HAP-1 (cell line): ENCODE measurements at regions not wholly inside any gene's neighbourhood (a gene's known extent, or its start where the extent isn't known, plus 50 kb on each side); places are given as distances from the start of the nearest gene placed in this dataset.

Source experiments
- DNase-seq, 2 experiments: peaks; one replicate each; pipeline ENCODE4 v3.0.0-alpha.2; 2016 to 2020; ENCODE audit warnings: low spot score in 2 of 2
- H3K27me3 ChIP-seq: fragments of 250-450 bp; sonication (Bioruptor Pico); 2 replicates; pipeline ENCODE4 v1.5.1; 2020; ENCODE audit warnings: low read depth, mild to moderate bottlenecking, moderate library complexity
- H3K36me3 ChIP-seq: fragments of 250-450 bp; sonication (Bioruptor Pico); replicated peaks from 2 replicates; pipeline ENCODE4 v1.5.1; 2020; ENCODE audit warnings: mild to moderate bottlenecking
- H3K4me1 ChIP-seq: fragments of 250-450 bp; sonication (Bioruptor Pico); 2 replicates; pipeline ENCODE4 v1.5.1; 2020; ENCODE audit warnings: mild to moderate bottlenecking
- H3K4me3 ChIP-seq: fragments of 250-450 bp; sonication (Bioruptor Pico); 2 replicates; pipeline ENCODE4 v1.5.1; 2020; ENCODE audit warnings: mild to moderate bottlenecking, moderate library complexity
- H3K9me3 ChIP-seq: fragments of 250-450 bp; sonication (Bioruptor Pico); 2 replicates; pipeline ENCODE4 v1.5.1; 2020; ENCODE audit warnings: mild to moderate bottlenecking, moderate library complexity
- in situ Hi-C: fragments of 300-500 bp; cut with MboI; formaldehyde crosslinking; loops from 3 replicates; pipeline ENCODE4 v1.14.3; 2020; ENCODE audit warnings: low sequenced_read_pairs, inconsistent platforms, mixed read lengths

- no peaks in the 10 kb centered on the region for H3K36me3 ChIP-seq
- in situ Hi-C loops: no loop called here
- H3K27me3 ChIP-seq: no peaks in the 10 kb centered on the region
- H3K9me3 ChIP-seq: no peaks in the 10 kb centered on the region
- H3K4me1 ChIP-seq: no peaks in the 10 kb centered on the region
- no peak for DNase-seq
- H3K4me3 ChIP-seq: no peak overlapping the region
These were observed 104.2 kb downstream of the FASLG start for GRCh38 chr1:172763057-172763456.

GRCh38 chr1:172764378-172764777 lies 105.5 kb downstream of the FASLG start:
- Histone ChIP-seq H3K4me1 (no peaks in the 10 kb centered on the region), H3K27me3 (no peaks in the 10 kb centered on the region), H3K9me3 (no peaks in the 10 kb centered on the region), H3K36me3 (no peaks in the 10 kb centered on the region), H3K4me3 (no peak overlapping the region)
- in situ Hi-C loops: no loop called here
- DNase-seq: no peak

- in situ Hi-C loops: no loop called here
- Histone ChIP-seq H3K9me3 (no peaks in the 10 kb centered on the region), H3K36me3 (no peaks in the 10 kb centered on the region), H3K4me3 (no peak overlapping the region), H3K27me3 (no peaks in the 10 kb centered on the region), H3K4me1 (no peaks in the 10 kb centered on the region)
- no peak for DNase-seq
These were observed 107.6 kb downstream of the FASLG start for GRCh38 chr1:172766462-172766861.

GRCh38 chr1:172770071-172770470 lies 111.2 kb downstream of the FASLG start:
- H3K36me3 ChIP-seq: no peaks in the 10 kb centered on the region
- DNase-seq: no peak
- H3K27me3 ChIP-seq: no peaks in the 10 kb centered on the region
- H3K4me1 ChIP-seq: no peaks in the 10 kb centered on the region
- in situ Hi-C loops: no loop called here
- no peak overlapping the region for H3K4me3 ChIP-seq
- H3K9me3 ChIP-seq: no peaks in the 10 kb centered on the region

GRCh38 chr1:172774561-172774960 lies 115.7 kb downstream of the FASLG start:
- no peaks in the 10 kb centered on the region for H3K4me1 ChIP-seq
- DNase-seq: no peak
- H3K9me3 ChIP-seq: no peaks in the 10 kb centered on the region
- in situ Hi-C loops: no loop called here
- H3K4me3 ChIP-seq: no peak overlapping the region
- H3K36me3 ChIP-seq: no peaks in the 10 kb centered on the region
- H3K27me3 ChIP-seq: no peaks in the 10 kb centered on the region

- in situ Hi-C loops: no loop called here
- H3K9me3 ChIP-seq: no peaks in the 10 kb centered on the region
- H3K4me1 ChIP-seq: no peaks in the 10 kb centered on the region
- no peak for DNase-seq
- H3K27me3 ChIP-seq: 0 out of 2 replicates have a peak, but pooled peaks cover 3% of the 10 kb centered on the region
- no peaks in the 10 kb centered on the region for H3K36me3 ChIP-seq
- no peak overlapping the region for H3K4me3 ChIP-seq
These were observed 116.7 kb downstream of the FASLG start for GRCh38 chr1:172775606-172776005.

GRCh38 chr1:172776071-172776470 lies 117.2 kb downstream of the FASLG start:
- no peak overlapping the region for H3K4me3 ChIP-seq
- no peaks in the 10 kb centered on the region for H3K4me1 ChIP-seq
- H3K27me3 ChIP-seq: 0 out of 2 replicates have a peak, but pooled peaks cover 3% of the 10 kb centered on the region
- H3K9me3 ChIP-seq: no peaks in the 10 kb centered on the region
- in situ Hi-C loops: no loop called here
- no peak for DNase-seq
- no peaks in the 10 kb centered on the region for H3K36me3 ChIP-seq

GRCh38 chr1:172777767-172778166 lies 118.9 kb downstream of the FASLG start:
- H3K4me3 ChIP-seq: no peak overlapping the region
- in situ Hi-C loops: no loop called here
- no peaks in the 10 kb centered on the region for H3K4me1 ChIP-seq
- H3K27me3 ChIP-seq: 0 out of 2 replicates have a peak, but pooled peaks cover 3% of the 10 kb centered on the region
- no peaks in the 10 kb centered on the region for H3K9me3 ChIP-seq
- DNase-seq: no peak
- no peaks in the 10 kb centered on the region for H3K36me3 ChIP-seq

- H3K4me3 ChIP-seq: no peak overlapping the region
- H3K4me1 ChIP-seq: no peaks in the 10 kb centered on the region
- H3K9me3 ChIP-seq: no peaks in the 10 kb centered on the region
- H3K27me3 ChIP-seq: 0 out of 2 replicates have a peak, but pooled peaks cover 3% of the 10 kb centered on the region
- in situ Hi-C loops: no loop called here
- no peaks in the 10 kb centered on the region for H3K36me3 ChIP-seq
- DNase-seq: no peak
These were observed 119.9 kb downstream of the FASLG start for GRCh38 chr1:172778456-172779455.

- 0 out of 2 replicates have a peak, but pooled peaks cover 3% of the 10 kb centered on the region for H3K27me3 ChIP-seq
- in situ Hi-C loops: no loop called here
- H3K36me3 ChIP-seq: no peaks in the 10 kb centered on the region
- H3K9me3 ChIP-seq: no peaks in the 10 kb centered on the region
- H3K4me3 ChIP-seq: no peak overlapping the region
- H3K4me1 ChIP-seq: no peaks in the 10 kb centered on the region
- DNase-seq: no peak
These were observed 120.6 kb downstream of the FASLG start for GRCh38 chr1:172779491-172779890.

- Histone ChIP-seq H3K27me3 (0 out of 2 replicates have a peak, but pooled peaks cover 3% of the 10 kb centered on the region), H3K4me1 (no peaks in the 10 kb centered on the region), H3K36me3 (no peaks in the 10 kb centered on the region), H3K4me3 (no peak overlapping the region), H3K9me3 (no peaks in the 10 kb centered on the region)
- DNase-seq: no peak
- in situ Hi-C loops: no loop called here
These were observed 122.7 kb downstream of the FASLG start for GRCh38 chr1:172781513-172782140.

GRCh38 chr1:172789840-172790239 lies 130.9 kb downstream of the FASLG start:
- no peak for DNase-seq
- Histone ChIP-seq H3K4me3 (no peak overlapping the region), H3K4me1 (no peaks in the 10 kb centered on the region), H3K9me3 (no peaks in the 10 kb centered on the region), H3K27me3 (no peaks in the 10 kb centered on the region), H3K36me3 (no peaks in the 10 kb centered on the region)
- in situ Hi-C loops: no loop called here

GRCh38 chr1:172790245-172790644 lies 131.3 kb downstream of the FASLG start:
- no peaks in the 10 kb centered on the region for H3K36me3 ChIP-seq
- no peak overlapping the region for H3K4me3 ChIP-seq
- in situ Hi-C loops: no loop called here
- no peaks in the 10 kb centered on the region for H3K4me1 ChIP-seq
- no peak for DNase-seq
- H3K27me3 ChIP-seq: no peaks in the 10 kb centered on the region
- H3K9me3 ChIP-seq: no peaks in the 10 kb centered on the region

- in situ Hi-C loops: no loop called here
- no peaks in the 10 kb centered on the region for H3K27me3 ChIP-seq
- H3K4me1 ChIP-seq: no peaks in the 10 kb centered on the region
- no peak for DNase-seq
- H3K4me3 ChIP-seq: no peak overlapping the region
- no peaks in the 10 kb centered on the region for H3K36me3 ChIP-seq
- no peaks in the 10 kb centered on the region for H3K9me3 ChIP-seq
These were observed 134.9 kb downstream of the FASLG start for GRCh38 chr1:172793823-172794222.
